ENCODE measurements at regions not wholly inside any gene's neighbourhood (a gene's known extent, or its start where the extent isn't known, plus 50 kb on each side); places are given as distances from the start of the nearest gene placed in this dataset.

DNA sequence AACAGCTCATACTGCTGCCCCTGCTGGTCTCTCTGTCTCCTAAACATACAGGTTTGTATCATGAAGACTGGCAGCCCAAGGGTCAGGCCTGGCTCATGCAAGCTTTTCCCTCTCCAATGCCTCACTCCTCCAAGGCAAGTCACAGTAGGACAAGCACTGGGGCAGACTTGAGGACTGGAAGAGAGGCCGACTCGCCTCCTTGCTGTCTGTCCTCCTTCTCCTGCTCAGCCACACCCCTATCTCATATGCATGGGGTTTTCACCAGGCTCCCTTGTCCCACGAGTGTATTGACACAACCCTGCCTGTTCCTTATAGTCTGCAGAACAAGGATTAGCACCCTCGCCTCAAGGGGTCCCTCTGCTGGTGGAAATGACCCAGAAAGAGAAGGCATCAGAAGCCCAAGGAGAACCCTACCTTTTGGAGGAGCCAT is 223.7 kb downstream of the SOX11 start:
- no peak for DNase-seq (ENCODE audit: low spot score)

DNA sequence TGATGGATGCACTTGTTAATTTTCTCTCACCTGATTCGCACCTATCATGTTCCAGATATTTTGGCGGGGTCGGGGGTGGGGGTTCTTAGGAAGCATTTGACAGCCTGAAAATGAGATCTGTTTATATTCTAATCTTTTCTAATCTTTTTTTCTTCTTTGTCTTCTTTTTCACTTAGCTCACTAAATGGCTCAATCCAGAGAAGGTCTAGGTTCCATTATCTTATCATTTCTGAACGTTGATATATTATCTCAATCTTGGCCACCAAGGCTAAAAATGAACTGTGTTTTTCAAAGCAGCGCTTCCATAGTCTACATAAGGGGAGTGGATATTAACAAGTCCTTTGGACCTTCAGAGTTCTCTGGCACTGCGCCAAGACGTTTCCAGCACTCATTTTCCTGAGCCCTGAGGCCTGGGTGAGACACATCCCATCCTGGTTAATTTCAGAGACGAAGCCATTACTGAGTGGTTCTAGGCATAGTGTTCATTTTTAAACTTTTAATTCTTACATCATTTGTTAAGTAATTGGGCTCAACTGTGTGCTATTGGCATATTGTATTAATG is 229.0 kb downstream of the SOX11 start:
- no peak for DNase-seq (ENCODE audit: low spot score)

GRCh38 chr2:5923957-5924945 is 232.1 kb downstream of the SOX11 start:
- DNase-seq (ENCODE audit: low spot score) = no peak

DNA sequence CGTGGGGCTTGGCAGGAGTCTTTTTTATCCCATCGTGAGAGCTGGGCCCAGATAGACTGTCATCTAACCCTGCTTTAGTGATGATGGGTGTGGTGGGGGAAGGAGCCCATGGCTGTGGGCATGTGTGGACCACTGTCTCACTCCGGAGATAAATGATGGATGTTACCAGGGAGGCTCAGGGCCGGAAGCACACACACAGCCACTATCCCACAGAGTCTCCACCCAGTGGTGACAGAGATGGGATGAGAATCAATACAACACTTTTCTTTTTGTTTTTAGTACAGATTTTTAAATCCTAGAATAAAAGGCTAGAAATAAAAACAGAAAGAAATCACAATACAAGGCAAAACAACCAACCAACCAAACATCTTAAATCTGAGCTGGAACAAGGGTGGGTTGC is 233.4 kb downstream of the SOX11 start:
- DNase-seq (ENCODE audit: low spot score) = peak; percentile 54

DNA sequence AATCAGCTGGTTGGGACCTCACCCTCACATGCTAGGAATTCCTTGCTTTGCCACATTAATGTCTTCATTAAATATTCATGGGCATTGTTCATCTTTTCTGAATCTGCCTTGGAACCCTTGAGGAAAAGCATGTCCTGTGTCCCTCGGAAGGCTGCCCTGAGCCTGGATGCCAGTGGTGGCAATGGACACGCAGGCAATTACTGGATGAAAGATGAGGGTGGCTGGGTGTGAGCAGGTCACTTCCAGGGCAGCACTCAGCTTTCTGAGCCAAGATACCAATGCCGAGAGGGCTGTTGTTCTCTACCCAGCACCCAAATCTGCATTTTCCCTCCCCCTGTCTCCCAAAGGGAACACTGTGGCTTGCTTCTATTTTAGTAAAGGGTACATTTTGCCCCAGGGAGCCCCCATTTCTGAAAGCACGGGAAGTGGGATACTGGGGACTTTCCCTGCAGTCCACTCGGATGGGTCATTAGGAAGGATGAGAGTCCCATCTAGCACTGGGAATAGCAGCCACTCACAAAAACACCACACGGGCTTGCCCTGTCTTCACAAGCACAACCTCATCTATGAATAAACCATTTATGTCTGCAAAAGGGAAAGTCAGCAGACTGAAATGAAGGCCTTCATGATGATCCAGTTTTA is 234.8 kb downstream of the SOX11 start:
- peak; percentile 72 for DNase-seq (ENCODE audit: low spot score)

GRCh38 chr2:5932556-5933469 is 240.6 kb downstream of the SOX11 start:
- DNase-seq (ENCODE audit: low spot score) = peak; percentile 94

DNA sequence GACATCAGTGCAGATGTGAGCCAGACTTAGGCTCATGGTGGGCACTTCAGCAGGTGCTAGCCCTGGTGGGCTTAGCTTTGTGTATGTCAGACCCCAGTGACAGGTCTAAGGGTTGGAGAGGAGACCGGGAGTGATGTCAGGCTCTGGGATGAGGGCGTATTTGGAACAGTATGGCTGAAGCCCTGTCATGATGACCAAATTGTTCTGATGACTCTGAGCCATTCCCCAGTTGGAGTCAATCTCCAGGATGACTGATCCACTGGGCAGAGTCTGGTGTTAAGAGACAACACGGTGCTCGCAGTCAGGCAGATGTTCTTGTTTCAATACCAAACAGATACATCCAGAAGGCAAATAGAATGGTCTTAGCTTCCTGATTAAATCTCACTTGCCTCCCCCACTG is 241.5 kb downstream of the SOX11 start:
- peak; percentile 65 for DNase-seq (ENCODE audit: low spot score)

GRCh38 chr2:5937321-5937720 is 245.1 kb downstream of the SOX11 start:
- no peak for DNase-seq (ENCODE audit: low spot score)

GRCh38 chr2:5937851-5938565 is 245.8 kb downstream of the SOX11 start:
- no peak for DNase-seq (ENCODE audit: low spot score)

GRCh38 chr2:5938566-5938896 is 246.3 kb downstream of the SOX11 start:
- no peak for DNase-seq (ENCODE audit: low spot score)

DNA sequence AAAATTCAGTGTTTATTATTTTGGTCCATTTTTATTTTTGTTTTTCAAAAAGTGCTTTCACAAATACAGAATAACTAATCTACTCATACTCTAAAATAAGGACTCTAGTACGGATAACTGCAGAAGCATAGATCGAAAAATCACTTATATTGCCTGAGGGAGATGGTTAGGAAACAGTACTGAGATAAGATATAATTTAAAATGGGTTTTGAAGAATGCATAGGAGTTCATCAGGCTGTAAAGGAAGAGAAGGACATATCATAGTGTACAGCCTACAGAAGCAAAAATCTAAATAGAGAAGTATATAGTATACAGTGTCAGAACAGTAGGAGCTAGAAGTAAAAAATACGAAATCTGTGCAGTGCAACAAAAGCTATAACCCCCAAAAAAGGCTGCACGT is 247.4 kb downstream of the SOX11 start:
- DNase-seq (ENCODE audit: low spot score) = no peak

- DNase-seq (ENCODE audit: low spot score) = no peak
Measured at GRCh38 chr2:5940596-5941535, 248.7 kb downstream of the SOX11 start.

DNA sequence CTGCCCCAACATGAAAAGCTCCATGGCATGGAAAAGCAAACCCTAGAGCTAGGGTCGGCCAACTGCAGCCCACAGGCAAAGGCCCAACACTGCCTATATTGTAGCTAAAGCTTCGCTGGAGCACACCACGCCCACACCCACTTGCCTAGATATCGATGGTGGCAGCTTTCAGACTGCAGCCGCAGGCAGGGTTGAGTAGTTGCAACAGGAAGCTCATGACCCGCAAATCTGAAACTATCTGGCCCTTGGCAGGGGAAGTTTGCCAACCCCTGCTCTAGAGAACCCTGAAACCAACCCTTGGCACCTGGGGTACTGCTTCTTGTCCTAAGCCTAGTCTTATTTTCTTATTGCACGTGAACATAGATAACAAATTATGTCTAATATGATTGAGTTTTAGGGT is 250.0 kb downstream of the SOX11 start:
- no peak for DNase-seq (ENCODE audit: low spot score)

DNA sequence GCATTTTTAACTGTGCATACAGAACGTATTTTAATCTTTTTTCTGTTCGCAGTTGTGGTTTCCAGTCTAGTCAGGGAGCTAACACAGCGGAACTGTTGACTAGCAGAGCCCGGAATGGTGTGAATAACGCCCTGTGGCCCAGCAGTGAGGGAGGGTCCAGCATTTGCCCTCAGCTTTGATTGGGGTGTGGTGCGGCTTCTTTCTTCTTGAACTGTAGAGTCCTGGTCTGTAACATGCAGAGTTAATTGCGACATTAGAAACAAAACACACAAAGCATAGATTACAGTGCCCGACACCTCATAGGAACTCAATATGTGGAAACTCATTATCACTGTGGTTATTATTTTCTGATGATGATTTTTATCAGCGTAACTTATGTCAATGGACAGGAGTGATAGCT is 253.6 kb downstream of the SOX11 start:
- DNase-seq (ENCODE audit: low spot score) = no peak

DNA sequence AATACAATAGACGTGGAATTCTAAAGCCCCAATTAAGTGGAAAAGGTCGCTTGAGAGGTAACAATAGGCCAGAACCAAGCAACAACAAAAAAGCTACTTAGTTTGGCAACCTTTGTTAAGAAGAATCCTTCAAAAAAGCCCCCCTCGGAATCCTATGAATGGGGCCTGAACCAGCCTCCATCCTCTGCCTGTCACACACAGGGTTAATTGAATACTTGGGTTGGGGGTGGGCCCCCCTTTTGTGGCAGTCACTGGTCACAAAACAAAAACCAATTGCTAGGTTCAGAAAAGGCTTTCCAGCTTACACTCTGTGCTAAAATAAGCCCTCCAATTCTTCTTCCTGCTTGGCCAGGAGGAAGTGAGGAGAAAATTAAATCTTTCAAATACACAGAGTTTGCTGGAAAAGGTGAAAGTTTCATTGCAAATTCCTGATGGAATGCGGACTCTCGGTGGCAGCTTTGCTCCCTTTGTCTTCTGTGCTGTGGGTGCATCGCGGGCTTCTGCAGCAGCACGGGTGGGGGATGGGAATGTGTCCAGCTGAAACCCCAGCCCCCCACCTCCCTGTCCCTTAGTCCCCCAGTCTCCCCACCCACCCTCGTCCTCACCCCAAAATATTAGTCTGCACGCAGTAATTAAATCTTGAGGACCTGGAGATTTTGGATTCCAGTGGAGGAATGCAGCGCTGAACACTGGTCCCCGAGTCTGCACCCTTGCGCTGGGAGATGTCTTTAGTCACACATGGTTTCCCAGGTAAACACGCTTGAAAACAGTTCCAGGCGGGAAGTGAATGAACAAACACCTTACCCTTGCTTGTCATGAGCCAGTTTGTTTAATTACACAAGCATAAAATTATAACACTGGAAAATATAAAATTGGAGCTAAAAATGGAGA is 254.3 kb downstream of the SOX11 start:
- no peak for DNase-seq (ENCODE audit: low spot score)

DNA sequence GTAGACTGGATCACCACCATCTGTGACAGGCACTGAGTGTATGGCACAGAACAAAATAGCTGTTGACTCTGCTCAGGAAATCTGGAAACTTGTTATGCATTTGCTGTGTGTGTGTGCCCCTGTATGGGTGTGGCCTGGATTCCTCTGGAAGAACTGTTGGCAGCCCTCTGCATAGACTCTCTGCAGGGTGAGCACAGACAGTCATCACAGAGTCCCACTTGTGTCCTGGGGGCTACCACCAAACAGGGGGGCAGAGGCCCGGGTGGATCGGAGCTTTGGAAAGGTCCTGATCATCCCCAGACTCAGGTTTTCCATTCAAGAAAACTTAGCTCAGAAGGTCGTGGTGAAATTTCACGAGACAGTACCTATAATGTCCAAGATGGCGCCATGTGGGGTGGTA is 258.6 kb downstream of the SOX11 start:
- no peak for DNase-seq (ENCODE audit: low spot score)

GRCh38 chr2:5951471-5951870 is 259.3 kb downstream of the SOX11 start:
- DNase-seq (ENCODE audit: low spot score) = no peak

GRCh38 chr2:5953525-5953924 is 261.3 kb downstream of the SOX11 start:
- no peak for DNase-seq (ENCODE audit: low spot score)

DNA sequence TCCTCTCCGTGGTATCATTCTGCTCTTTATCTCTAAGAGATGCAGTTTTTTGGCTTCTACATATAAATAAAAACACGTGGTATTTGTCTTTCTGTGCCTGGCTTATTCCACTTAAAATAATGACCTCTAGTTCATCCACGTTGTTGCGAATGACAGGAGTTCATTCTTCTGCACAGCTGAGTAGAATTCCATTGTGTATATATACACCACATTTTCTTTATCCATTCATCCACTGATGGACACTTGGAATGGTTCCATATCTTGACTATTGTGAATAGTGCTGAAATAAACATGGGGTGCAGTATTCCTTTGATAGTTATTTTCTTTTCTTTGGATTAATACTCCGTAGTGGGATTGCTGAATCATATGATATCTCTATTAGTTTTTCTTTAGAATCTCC is 262.3 kb downstream of the SOX11 start:
- peak; percentile 51 for DNase-seq (ENCODE audit: low spot score)
